ENCODE measurements at regions not wholly inside any gene's neighbourhood (a gene's known extent, or its start where the extent isn't known, plus 50 kb on each side); places are given as distances from the start of the nearest gene placed in this dataset.

DNA sequence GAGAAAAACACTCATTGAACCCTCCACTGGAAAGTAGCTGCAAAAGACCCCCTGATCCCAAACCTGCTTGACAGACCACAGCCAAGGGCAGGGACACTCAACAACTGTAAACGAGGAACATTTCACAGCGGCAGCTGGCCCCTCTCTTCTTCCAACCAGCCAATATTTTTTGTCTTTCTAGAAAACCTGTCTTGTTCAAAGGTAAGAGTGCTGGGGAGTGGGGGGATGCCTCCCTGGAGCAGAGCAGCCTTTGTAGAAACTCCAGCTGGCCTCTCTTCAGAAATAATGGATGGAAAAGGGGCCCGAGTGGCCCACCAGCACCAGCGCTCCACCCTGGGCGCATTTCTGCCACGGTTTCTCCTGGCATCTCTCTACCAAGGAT lies 384.0 kb downstream of the RRAGC start:
- Histone ChIP-seq H3K9me3 (ENCODE audit: severe bottlenecking) (no peaks in the 10 kb centered on the region), H3K36me3 (ENCODE audit: low read depth) (no peaks in the 10 kb centered on the region), H3K4me1 (ENCODE audit: insufficient read depth, poor library complexity, severe bottlenecking) (no peaks in the 10 kb centered on the region), H3K27ac (ENCODE audit: poor library complexity, severe bottlenecking) (no peak overlapping the region), H3K4me3 (ENCODE audit: severe bottlenecking) (no peak overlapping the region), H3K27me3 (ENCODE audit: insufficient read depth, poor library complexity, severe bottlenecking) (peaks cover 48% of the 10 kb centered on the region)
- no peak for ATAC-seq (ENCODE audit: low read depth)
- TF ChIP-seq, protein P1, sequence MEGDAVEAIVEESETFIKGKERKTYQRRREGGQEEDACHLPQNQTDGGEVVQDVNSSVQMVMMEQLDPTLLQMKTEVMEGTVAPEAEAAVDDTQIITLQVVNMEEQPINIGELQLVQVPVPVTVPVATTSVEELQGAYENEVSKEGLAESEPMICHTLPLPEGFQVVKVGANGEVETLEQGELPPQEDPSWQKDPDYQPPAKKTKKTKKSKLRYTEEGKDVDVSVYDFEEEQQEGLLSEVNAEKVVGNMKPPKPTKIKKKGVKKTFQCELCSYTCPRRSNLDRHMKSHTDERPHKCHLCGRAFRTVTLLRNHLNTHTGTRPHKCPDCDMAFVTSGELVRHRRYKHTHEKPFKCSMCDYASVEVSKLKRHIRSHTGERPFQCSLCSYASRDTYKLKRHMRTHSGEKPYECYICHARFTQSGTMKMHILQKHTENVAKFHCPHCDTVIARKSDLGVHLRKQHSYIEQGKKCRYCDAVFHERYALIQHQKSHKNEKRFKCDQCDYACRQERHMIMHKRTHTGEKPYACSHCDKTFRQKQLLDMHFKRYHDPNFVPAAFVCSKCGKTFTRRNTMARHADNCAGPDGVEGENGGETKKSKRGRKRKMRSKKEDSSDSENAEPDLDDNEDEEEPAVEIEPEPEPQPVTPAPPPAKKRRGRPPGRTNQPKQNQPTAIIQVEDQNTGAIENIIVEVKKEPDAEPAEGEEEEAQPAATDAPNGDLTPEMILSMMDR (IDR thresholded peaks at IDR 0.05; ENCODE audit: poor library complexity, severe bottlenecking), result no peak
- no peak for DNase-seq (ENCODE audit: low spot score)

DNA sequence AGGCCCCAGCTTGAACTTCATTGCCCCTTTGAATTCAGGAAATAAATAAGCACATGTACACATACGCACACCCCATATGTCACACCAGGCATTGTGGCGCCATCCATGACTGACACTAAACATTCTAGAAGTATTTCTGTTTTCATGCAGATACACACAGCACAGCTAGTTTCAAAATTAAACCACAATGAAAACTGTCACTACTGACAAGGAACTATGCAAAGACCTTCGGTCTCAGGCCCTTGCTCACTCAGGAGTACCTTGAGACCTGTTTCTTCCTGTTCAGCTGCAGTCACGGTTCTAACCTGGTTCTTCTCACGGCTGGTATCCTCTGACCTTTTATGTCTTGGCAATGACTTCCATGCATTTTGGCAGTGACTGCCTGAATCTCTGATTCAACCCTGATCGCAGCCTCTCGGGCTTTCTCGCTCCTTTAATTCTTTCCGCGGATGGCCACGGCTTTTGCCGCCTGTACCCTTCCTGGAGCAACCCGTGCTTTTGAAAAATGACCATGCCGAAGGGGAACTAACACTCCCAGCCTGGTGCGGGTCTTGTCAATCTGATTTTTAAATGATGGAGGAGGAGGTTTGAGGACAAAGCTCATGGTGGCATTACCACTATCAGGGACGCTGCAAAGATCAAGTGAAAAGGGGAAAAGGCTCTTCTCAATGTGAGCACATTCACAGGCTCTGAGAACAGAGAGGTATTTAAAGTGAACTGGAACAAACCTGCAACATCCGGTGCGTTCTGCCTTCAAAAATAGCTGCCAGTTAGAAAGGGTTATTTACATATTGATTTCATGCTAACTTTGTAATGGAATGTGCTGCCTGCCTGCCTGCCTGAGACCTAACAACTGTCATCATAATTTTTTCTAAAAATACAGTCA lies 384.6 kb downstream of the RRAGC start:
- Histone ChIP-seq H3K27me3 (ENCODE audit: insufficient read depth, poor library complexity, severe bottlenecking) (peaks cover 48% of the 10 kb centered on the region), H3K4me3 (ENCODE audit: severe bottlenecking) (no peak overlapping the region), H3K4me1 (ENCODE audit: insufficient read depth, poor library complexity, severe bottlenecking) (no peaks in the 10 kb centered on the region), H3K9me3 (ENCODE audit: severe bottlenecking) (no peaks in the 10 kb centered on the region), H3K27ac (ENCODE audit: poor library complexity, severe bottlenecking) (no peak overlapping the region), H3K36me3 (ENCODE audit: low read depth) (no peaks in the 10 kb centered on the region)
- ATAC-seq (ENCODE audit: low read depth) (no peak), DNase-seq (ENCODE audit: low spot score) (no peak)
- TF ChIP-seq, protein P1 (IDR thresholded peaks at IDR 0.05; ENCODE audit: poor library complexity, severe bottlenecking), result no peak

DNA sequence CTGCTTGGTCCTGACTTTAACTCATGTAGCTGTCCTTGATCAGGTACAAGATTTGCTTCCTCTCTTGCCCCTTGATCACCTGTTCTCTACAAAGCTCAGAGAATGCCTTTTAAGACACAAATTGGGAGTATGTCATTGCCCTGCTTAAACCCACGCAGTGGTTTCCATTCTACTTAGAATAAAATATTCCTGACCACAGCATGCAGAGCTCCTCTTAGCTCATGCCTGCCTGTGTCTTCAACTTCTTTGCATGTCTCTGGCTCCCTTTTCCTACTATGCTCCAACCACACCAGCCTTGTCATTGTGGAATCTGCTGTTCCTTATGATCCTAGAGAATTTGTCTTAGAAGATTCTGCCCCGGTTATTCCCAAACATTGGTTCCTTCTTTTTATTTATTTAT lies 393.1 kb downstream of the RRAGC start:
- Histone ChIP-seq H3K9me3 (ENCODE audit: severe bottlenecking) (no peaks in the 10 kb centered on the region), H3K4me1 (ENCODE audit: insufficient read depth, poor library complexity, severe bottlenecking) (no peaks in the 10 kb centered on the region), H3K27me3 (ENCODE audit: insufficient read depth, poor library complexity, severe bottlenecking) (peaks cover 6% of the 10 kb centered on the region), H3K4me3 (ENCODE audit: severe bottlenecking) (no peak overlapping the region), H3K36me3 (ENCODE audit: low read depth) (no peaks in the 10 kb centered on the region), H3K27ac (ENCODE audit: poor library complexity, severe bottlenecking) (no peak overlapping the region)
- TF ChIP-seq, protein P1 (IDR thresholded peaks at IDR 0.05; ENCODE audit: poor library complexity, severe bottlenecking), result no peak
- ATAC-seq (ENCODE audit: low read depth), result no peak
- no peak for DNase-seq (ENCODE audit: low spot score)

DNA sequence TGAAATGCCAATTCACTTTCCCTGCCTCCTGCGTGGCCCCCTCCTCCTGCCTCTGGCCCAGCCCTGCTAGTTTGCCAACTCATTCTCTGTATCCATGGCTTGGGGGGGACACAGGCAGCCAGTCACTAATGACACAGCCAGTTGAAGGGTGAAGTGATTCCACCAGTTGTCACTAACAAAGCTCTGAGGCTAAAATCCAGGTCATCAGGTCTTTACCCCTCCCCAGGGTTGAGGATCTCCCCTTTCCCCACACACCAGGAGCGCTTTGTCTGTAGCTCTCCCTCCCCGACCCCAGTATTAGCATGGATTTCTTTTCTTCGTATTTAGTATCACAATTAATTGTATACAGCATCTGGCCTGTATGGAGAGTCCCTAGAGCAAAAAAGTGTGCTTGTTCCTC lies 394.1 kb downstream of the RRAGC start:
- Histone ChIP-seq H3K9me3 (ENCODE audit: severe bottlenecking) (no peaks in the 10 kb centered on the region), H3K27ac (ENCODE audit: poor library complexity, severe bottlenecking) (no peak overlapping the region), H3K27me3 (ENCODE audit: insufficient read depth, poor library complexity, severe bottlenecking) (peaks cover 6% of the 10 kb centered on the region), H3K4me1 (ENCODE audit: insufficient read depth, poor library complexity, severe bottlenecking) (no peaks in the 10 kb centered on the region), H3K4me3 (ENCODE audit: severe bottlenecking) (no peak overlapping the region), H3K36me3 (ENCODE audit: low read depth) (no peaks in the 10 kb centered on the region)
- DNase-seq (ENCODE audit: low spot score) (no peak), ATAC-seq (ENCODE audit: low read depth) (no peak)
- TF ChIP-seq, protein P1 (IDR thresholded peaks at IDR 0.05; ENCODE audit: poor library complexity, severe bottlenecking), result no peak

DNA sequence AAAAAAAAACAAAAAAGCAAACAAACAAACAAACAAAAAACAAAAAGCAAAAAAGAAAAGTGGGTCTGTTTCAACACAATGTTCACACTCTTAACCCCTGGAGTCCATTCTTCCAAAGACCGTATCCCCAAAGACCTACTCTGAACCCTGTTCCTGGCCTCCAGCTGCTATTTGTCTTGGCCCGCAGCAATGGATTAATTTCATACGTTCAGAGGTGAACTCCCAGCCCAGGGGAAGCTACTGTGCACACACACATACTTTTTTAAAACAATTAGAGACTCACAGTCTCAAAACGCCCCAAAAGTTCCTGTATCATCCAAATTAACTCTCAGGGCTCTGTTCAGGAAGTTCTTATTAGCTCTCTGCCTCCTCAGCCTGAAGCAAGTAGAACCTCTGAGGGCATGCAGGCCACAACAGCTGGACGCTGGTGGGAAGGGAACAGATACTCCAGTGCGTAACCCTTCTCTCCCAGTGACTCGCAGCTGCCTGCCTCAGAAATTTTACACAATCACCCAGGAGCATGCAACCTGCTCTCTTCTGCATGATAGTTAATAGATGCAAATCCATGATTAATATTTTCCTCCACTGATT lies 395.4 kb downstream of the RRAGC start:
- Histone ChIP-seq H3K27me3 (ENCODE audit: insufficient read depth, poor library complexity, severe bottlenecking) (peaks cover 6% of the 10 kb centered on the region), H3K4me3 (ENCODE audit: severe bottlenecking) (no peak overlapping the region), H3K36me3 (ENCODE audit: low read depth) (no peaks in the 10 kb centered on the region), H3K4me1 (ENCODE audit: insufficient read depth, poor library complexity, severe bottlenecking) (no peaks in the 10 kb centered on the region), H3K27ac (ENCODE audit: poor library complexity, severe bottlenecking) (no peak overlapping the region), H3K9me3 (ENCODE audit: severe bottlenecking) (no peaks in the 10 kb centered on the region)
- DNase-seq (ENCODE audit: low spot score), result no peak
- no peak for ATAC-seq (ENCODE audit: low read depth)
- TF ChIP-seq, protein P1 (IDR thresholded peaks at IDR 0.05; ENCODE audit: poor library complexity, severe bottlenecking), result no peak

All from RWPE2 (cell line).